ENCODE measurements at regions not wholly inside any gene's neighbourhood (a gene's known extent, or its start where the extent isn't known, plus 50 kb on each side); places are given as distances from the start of the nearest gene placed in this dataset.

DNA sequence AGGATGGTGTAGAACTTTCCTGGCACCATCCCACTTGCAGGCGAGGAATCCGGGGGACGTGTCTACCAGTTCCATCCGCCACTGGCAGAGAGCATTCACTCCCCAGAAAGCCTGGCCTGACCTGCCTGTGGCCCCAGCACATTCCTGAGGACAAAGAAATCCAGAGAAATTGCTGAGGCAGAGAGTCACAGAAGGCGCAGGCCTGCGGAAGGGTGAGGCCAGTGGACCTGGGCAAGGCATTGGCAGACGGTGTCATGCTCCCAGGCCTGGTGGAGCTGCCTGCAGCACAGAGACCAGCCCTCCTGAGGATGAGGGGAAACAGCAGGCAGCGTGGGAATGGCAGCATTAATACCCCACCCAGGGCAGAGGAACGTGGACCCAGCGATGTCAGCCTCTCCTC is 81.2 kb upstream of the F3 start:
- TF ChIP-seq, protein P1, sequence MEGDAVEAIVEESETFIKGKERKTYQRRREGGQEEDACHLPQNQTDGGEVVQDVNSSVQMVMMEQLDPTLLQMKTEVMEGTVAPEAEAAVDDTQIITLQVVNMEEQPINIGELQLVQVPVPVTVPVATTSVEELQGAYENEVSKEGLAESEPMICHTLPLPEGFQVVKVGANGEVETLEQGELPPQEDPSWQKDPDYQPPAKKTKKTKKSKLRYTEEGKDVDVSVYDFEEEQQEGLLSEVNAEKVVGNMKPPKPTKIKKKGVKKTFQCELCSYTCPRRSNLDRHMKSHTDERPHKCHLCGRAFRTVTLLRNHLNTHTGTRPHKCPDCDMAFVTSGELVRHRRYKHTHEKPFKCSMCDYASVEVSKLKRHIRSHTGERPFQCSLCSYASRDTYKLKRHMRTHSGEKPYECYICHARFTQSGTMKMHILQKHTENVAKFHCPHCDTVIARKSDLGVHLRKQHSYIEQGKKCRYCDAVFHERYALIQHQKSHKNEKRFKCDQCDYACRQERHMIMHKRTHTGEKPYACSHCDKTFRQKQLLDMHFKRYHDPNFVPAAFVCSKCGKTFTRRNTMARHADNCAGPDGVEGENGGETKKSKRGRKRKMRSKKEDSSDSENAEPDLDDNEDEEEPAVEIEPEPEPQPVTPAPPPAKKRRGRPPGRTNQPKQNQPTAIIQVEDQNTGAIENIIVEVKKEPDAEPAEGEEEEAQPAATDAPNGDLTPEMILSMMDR (IDR thresholded peaks at IDR 0.05) = no peak
- TF ChIP-seq POLR2A (IDR thresholded peaks at IDR 0.05) = no peak

Measured in testis (tissue), 2 donors.